Mammary epithelial cell (primary cell): ENCODE measurements at regions not wholly inside any gene's neighbourhood (a gene's known extent, or its start where the extent isn't known, plus 50 kb on each side); places are given as distances from the start of the nearest gene placed in this dataset.

Source experiments
- CTCF ChIP-seq, 2 donors: IDR thresholded peaks in 1 of 2; conservative IDR thresholded peaks in 1 of 2; 2 replicates each; pipeline ENCODE4 v1.5.1; 2011 to 2012; ENCODE audit warnings: inconsistent platforms in 2 of 2, low read length in 2 of 2, mild to moderate bottlenecking in 2 of 2, control low read depth in 1 of 2, low read depth in 1 of 2; ENCODE audit not compliant: insufficient read depth in 1 of 2; ENCODE audit errors: extremely low read depth in 1 of 2
- EZH2 ChIP-seq: IDR thresholded peaks from 2 replicates; pipeline ENCODE4 v1.6.1; 2012; ENCODE audit warnings: low read length, inconsistent platforms, borderline replicate concordance

DNA sequence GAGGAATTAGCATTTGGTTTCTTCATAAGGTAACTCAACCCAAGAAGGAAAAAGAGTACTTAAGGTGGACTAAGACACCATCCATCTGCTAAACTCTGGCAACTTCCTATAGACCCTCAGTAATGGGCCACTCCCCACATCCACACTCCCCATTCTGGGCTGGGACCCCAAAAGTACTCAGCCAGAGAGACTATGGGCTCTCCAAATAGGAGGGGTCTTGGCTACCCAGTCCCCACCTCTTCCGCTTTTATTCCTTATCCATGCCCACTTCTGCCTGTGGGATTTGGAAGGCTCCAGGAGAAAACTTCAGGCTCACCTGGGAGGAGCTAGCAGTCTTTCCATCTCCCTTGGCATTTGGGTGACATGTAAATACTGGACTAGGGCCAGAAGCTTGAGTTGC is 164.5 kb upstream of the CCL2 start:
- TF ChIP-seq CTCF (conservative IDR thresholded peaks at IDR 0.05 in 1 of 2, IDR thresholded peaks at IDR 0.05 in 1 of 2; ENCODE audit: extremely low read depth in 1 of 2, insufficient read depth in 1 of 2, low read depth in 1 of 2, low read length in 2 of 2) (no peak), EZH2 (no peak)
